ENCODE measurements at regions not wholly inside any gene's neighbourhood (a gene's known extent, or its start where the extent isn't known, plus 50 kb on each side); places are given as distances from the start of the nearest gene placed in this dataset.

- FAIRE-seq, result no peak
- Histone ChIP-seq H3K36me3 (ENCODE audit: control insufficient read depth in 2 of 2, insufficient read depth in 2 of 2, low read length in 1 of 2) (no peaks in the 10 kb centered on the region), H3K4me3 (no peak overlapping the region), H3K4me1 (ENCODE audit: control insufficient read depth, insufficient read depth, low read length) (no peaks in the 10 kb centered on the region), H3K9ac (ENCODE audit: control insufficient read depth, insufficient read depth, low read length) (no peak overlapping the region), H4K20me1 (ENCODE audit: control insufficient read depth, insufficient read depth) (no peaks in the 10 kb centered on the region), H3K4me2 (ENCODE audit: control insufficient read depth, insufficient read depth) (no peak overlapping the region), H2AFZ (ENCODE audit: control insufficient read depth, low read depth, low read length) (no peak overlapping the region), H3K9me3 (replicated peaks; ENCODE audit: control insufficient read depth, insufficient read depth, low read length) (no peaks in the 10 kb centered on the region), H3K27me3 (replicated peaks in 1 of 2; ENCODE audit: control insufficient read depth in 2 of 2, insufficient read depth in 2 of 2, low read length in 1 of 2) (no peaks in the 10 kb centered on the region), H3K27ac (ENCODE audit: control insufficient read depth, insufficient read depth) (no peak overlapping the region), H3K79me2 (ENCODE audit: control insufficient read depth, insufficient read depth, low read length) (no peaks in the 10 kb centered on the region)
- TF ChIP-seq TARDBP (IDR thresholded peaks at IDR 0.05; ENCODE audit: borderline replicate concordance) (no peak), POU2F2 (IDR thresholded peaks at IDR 0.05; ENCODE audit: borderline replicate concordance, low read depth, low read length) (no peak), BHLHE40 (IDR thresholded peaks at IDR 0.05; ENCODE audit: borderline replicate concordance in 1 of 2, low read depth in 2 of 2, low read length in 1 of 2) (no peak), MTA2 (IDR thresholded peaks at IDR 0.05; ENCODE audit: low read depth) (no peak), HCFC1 (IDR thresholded peaks at IDR 0.05; ENCODE audit: low read length) (no peak), RELA (IDR thresholded peaks at IDR 0.05; ENCODE audit: borderline replicate concordance, partially characterized antibody) (no peak)
- TF ChIP-seq, protein P1, sequence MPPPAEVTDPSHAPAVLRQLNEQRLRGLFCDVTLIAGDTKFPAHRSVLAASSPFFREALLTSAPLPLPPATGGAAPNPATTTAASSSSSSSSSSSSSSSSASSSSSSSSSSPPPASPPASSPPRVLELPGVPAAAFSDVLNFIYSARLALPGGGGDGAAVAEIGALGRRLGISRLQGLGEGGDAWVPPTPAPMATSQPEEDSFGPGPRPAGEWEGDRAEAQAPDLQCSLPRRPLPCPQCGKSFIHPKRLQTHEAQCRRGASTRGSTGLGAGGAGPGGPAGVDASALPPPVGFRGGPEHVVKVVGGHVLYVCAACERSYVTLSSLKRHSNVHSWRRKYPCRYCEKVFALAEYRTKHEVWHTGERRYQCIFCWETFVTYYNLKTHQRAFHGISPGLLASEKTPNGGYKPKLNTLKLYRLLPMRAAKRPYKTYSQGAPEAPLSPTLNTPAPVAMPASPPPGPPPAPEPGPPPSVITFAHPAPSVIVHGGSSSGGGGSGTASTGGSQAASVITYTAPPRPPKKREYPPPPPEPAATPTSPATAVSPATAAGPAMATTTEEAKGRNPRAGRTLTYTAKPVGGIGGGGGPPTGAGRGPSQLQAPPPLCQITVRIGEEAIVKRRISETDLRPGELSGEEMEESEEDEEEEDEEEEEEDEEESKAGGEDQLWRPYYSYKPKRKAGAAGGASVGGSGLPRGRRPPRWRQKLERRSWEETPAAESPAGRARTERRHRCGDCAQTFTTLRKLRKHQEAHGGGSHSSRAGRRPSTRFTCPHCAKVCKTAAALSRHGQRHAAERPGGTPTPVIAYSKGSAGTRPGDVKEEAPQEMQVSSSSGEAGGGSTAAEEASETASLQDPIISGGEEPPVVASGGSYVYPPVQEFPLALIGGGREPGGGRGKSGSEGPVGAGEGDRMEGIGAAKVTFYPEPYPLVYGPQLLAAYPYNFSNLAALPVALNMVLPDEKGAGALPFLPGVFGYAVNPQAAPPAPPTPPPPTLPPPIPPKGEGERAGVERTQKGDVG (CRISPR knock-in tag; IDR thresholded peaks at IDR 0.05), result no peak
- TF ChIP-seq, protein P2, sequence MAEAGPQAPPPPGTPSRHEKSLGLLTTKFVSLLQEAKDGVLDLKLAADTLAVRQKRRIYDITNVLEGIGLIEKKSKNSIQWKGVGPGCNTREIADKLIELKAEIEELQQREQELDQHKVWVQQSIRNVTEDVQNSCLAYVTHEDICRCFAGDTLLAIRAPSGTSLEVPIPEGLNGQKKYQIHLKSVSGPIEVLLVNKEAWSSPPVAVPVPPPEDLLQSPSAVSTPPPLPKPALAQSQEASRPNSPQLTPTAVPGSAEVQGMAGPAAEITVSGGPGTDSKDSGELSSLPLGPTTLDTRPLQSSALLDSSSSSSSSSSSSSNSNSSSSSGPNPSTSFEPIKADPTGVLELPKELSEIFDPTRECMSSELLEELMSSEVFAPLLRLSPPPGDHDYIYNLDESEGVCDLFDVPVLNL (IDR thresholded peaks at IDR 0.05; ENCODE audit: low read depth, low read length), result no peak
- DNase-seq (ENCODE audit: low read depth, low spot score), result no peak
- ATAC-seq, result no peak
- in situ Hi-C loops (cut with MboI) (no loop called here), intact Hi-C loops (cut with micrococcal nuclease; ENCODE audit: unreplicated experiment) (no loop called here)
- ChIA-PET POLR2A (no interaction called here), SMC1A (ENCODE audit: uncharacterized antibody, unreplicated experiment) (no interaction called here), CTCF (no interaction called here), RAD21 (ENCODE audit: unreplicated experiment) (no interaction called here)
- no TSS peak for BruUV-seq (replicated peaks)
Measured at GRCh38 chr2:189362283-189362682, 79.0 kb upstream of the WDR75 start.

Data from GM12878 (cell line).